HG03095 (cell line): ENCODE measurements at regions not wholly inside any gene's neighbourhood (a gene's known extent, or its start where the extent isn't known, plus 50 kb on each side); places are given as distances from the start of the nearest gene placed in this dataset.

Source experiments
- ATAC-seq: cut with Tn5 transposase; IDR thresholded peaks from one replicate; pipeline ENCODE4 v1.9.1; 2021; ENCODE audit warnings: moderate library complexity; ENCODE audit not compliant: unreplicated experiment

DNA sequence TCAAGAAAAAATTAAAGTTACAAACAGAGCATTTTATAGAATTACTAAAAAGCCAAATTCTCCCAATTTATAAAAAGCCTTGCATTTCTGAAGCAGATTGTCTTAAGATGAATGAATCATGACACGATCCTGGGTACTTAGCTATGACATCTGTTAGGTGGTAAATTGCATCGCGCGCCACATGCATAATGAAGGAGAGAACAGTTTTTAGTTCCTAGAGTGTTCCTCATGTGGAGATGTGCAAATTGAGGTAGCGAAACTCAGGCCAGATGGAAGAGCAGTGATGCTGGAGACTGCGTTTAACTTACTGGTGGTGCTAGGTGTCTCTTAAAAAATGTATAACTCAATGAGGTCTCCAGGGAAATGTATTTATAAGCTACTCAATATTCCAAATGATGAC, 516.1 kb downstream of the EFNA5 start:
- ATAC-seq, result no peak

DNA sequence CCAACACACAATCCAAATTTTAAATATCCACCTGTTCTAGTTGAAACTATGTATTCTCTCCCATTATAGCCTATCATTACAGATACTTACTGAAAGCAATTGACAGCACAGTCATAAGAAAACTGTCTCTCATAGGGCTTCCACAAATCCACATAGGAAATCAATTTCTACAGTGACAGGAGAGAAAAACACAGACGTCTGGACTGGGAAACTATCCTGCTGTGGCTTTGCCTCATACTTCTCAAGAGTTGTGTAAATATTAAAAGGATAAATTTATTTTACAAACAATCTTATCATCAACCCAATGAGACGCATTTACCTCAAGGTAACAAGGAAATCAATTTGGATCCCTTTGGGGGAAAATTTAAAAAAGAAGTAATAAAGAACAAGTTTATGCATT, 517.5 kb downstream of the EFNA5 start:
- no peak for ATAC-seq

DNA sequence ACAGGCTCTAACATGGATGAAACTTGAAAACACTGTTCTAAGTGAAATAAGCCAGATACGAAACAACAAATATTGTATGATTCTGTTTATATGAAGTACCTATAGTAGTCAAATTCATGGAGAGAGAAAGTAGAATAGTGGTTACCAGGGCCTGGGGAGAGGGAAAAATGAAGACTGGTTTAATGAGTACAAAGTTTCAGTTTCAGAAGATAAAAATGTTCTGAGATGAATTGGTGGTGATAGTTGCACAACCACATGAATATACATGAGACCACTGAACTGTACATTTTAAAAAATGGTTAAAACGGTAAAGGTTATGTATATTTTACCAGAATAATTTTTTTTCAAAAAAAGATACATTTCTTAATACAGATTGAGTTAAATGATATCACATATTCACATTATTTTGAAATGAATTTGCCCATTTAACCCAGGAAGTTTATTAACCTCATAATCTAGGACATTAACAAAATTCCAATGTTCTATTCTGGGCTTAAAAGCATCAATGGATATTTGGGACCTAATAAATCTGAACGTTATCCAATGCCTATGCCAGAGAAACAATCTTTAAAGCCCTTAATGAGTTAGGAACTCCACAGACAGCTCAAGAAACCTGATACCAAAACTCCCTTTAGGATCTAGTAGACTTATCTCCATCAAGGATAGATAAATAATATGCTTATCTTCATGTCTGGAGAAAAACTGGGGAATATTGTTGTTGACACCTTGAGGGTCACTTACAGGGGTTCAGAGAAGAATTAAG, 521.3 kb downstream of the EFNA5 start:
- peak; percentile 83 for ATAC-seq

DNA sequence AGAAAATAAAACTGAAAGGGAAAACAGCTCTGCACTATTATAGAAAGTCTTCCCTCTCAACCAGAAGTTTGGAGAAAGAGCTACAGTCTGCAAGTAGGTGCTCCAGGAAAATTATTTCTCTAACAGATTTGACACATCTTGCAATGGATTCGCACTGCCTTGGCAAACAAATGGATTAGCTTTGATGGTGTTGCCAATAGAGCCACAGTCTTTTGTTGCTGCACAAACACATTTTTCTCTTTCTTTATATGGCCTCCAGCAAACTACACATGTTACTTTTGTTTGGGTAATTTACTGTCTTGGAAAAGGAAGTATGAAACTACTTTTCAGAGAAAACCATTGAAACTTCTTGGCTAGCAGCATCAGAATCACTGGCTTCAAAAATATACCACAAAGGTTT, 523.1 kb downstream of the EFNA5 start:
- ATAC-seq, result no peak

GRCh38 chr5:107146901-107147300, 523.8 kb downstream of the EFNA5 start:
- ATAC-seq, result no peak

DNA sequence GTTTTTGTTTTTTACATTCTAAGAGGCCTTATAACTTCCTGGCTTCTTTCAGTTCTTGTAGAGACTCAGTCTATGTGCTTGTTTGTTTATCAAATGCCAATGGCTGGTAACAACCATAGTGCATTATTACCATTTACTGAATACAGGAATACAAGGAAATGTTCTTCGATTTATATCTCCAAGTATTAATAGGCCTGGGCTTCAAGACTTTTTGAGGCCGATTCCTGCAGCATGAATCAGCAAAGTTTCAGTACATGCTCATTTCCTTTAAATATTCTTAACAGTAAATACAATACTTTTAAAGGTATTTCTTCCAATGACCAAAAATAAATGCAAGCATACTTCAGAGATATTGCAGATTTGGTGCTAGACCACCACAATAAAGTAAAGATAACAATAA, 535.3 kb downstream of the EFNA5 start:
- ATAC-seq, result no peak

GRCh38 chr5:107134931-107135330, 535.8 kb downstream of the EFNA5 start:
- no peak for ATAC-seq

DNA sequence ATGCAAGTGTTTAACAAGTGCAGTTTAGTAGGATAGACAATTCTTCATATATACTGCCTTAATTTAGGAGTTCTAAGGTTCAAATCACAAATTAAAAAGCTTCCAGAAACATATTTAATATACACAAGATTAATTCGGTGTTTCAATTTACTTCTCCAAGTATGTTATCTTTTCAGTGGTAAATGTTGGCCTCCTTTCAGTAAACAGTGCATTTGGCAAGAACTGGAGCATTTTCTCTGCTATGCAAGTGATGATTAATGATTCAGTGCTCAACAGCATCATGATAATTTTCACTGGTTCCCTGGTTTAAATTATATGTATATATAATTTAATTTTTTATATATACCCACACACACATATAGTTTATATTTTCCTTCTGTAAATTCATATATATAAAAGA, 541.7 kb downstream of the EFNA5 start:
- no peak for ATAC-seq

DNA sequence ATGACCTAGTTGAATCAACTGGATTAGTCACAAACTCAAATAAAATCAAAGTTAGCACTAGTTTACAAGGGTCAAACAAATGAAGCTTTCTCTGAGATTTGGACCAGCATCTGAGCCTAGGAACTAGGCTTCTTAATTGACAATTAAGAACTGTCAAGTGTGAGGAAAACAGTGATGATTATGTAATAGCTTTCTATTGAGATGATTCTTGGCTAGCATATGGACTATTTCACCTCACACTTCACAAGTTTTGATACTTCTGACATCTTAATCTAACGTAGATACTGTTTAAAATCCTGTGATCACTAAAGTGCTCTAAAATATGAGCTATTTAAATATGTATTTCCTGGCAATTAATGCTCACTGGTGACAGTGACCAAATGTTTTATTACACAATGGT, 542.9 kb downstream of the EFNA5 start:
- no peak for ATAC-seq

- no peak for ATAC-seq
These were observed 544.4 kb downstream of the EFNA5 start for GRCh38 chr5:107126341-107126740.

DNA sequence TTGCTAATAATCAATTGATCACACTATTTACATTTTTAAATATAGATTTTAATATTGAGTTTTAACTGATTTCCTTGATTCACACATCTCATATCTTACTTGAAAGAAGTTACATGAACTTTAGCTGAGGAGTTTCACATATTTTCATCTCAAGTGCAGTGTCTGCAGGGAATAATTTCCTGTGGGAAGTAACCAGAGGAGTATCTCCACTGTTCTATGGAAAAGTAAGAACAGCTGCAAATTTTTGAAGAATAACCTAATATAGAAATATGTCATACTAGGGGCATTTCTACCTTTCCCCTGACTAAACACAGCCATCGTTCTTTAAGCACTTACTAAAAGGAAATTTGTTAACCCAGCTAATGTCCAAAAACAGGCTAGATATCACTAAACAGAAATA, 546.4 kb downstream of the EFNA5 start:
- no peak for ATAC-seq

GRCh38 chr5:107123014-107123413, 547.7 kb downstream of the EFNA5 start:
- no peak for ATAC-seq

GRCh38 chr5:107121793-107122519, 548.8 kb downstream of the EFNA5 start:
- no peak for ATAC-seq

DNA sequence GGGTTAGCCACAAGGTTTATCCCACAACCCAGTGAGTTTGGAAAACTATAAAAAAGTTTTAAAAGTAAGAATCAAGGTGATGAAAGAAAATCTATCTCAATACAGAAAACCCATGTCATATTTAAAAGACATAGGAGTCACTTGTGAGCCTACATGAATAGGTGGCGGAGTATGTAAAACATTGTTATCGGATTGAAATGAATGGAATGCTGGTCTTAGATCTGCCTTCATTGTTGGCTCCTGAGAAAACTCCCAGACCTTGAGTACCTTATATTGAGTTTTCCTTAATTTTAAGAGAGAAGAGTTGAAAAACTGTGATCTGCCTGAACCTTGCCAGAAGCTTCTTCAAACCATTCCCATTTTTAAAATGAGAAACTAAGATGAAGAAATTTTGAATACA, 551.1 kb downstream of the EFNA5 start:
- no peak for ATAC-seq

GRCh38 chr5:107118184-107119019, 552.3 kb downstream of the EFNA5 start:
- no peak for ATAC-seq

DNA sequence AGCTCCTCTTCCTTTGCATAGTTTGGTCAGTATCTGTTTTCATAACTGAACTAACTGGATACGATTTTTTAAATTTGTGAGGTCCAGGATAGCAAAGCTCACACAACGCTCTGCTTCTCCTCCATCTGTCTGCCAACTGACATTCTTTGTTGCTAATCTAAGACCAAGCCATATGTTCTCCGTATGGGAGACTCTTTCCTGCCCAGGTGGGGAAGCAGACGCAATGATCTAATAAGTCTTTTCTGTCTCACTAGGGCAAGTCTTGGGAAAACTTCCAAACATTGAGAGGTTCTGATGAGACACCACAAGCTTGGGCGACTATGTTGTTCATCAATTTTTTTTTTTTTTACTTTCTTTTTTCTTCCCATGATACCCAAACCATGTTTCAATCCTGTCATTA, 558.5 kb downstream of the EFNA5 start:
- ATAC-seq, result no peak

- peak; percentile 60 for ATAC-seq
These were observed 566.4 kb downstream of the EFNA5 start for GRCh38 chr5:107104040-107104995.

GRCh38 chr5:107103522-107103921, 567.2 kb downstream of the EFNA5 start:
- ATAC-seq, result no peak

DNA sequence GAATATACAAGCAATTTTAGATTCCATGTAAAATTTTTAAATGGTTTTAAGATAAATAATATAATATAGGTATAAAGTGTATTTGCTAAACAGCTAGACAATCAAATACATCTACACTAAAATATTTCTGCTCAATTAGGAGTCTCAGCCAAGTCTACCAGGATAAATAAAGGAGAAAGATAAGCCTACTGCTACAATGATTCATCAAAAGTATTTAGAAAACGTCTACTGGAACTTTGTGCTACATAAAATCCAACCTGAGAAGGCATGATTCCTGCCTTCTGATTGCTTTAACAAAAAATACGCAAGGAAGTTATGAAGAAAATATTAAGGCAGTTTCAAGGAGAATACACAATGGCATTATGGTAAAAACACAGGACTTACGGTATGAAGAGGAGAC, 570.6 kb downstream of the EFNA5 start:
- no peak for ATAC-seq

GRCh38 chr5:107099506-107099905, 571.2 kb downstream of the EFNA5 start:
- ATAC-seq, result no peak

DNA sequence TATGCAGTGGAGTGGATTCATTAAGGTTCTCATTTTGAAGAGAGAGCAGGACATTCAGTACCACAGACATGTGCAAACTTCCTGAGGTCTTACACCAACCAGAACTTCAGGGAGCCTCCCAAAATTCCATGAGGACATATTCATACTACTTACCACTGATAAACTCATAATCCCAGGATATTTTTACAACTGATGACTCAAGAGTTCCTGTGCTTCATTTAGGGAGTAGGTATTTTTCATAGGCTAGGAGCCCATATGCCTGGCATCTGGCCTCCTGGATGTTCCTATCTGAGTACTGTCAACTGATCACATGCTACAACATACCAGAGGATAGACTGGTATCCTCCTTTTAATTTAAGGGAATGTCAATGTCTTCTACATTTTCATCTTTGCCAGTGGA, 578.0 kb downstream of the EFNA5 start:
- ATAC-seq, result no peak
